Left lung (tissue), 4 donors: ENCODE measurements at regions not wholly inside any gene's neighbourhood (a gene's known extent, or its start where the extent isn't known, plus 50 kb on each side); places are given as distances from the start of the nearest gene placed in this dataset.

Experiments
- ATAC-seq: fragments of 200-7000 bp; cut with Tn5 transposase; one replicate; pipeline ENCODE4 v1.9.1; 2020; ENCODE audit warnings: moderate library complexity
- DNase-seq, 4 donors: peaks; one replicate each; pipeline ENCODE4 v3.0.0-alpha.2; 2013 to 2020
- H3K27ac ChIP-seq, 2 donors: fragments of 200-600 bp; sonication (generic) in 1 of 2; one replicate each; pipeline versions ENCODE4 v1.5.0 to v1.8.0; 2020 to 2021
- H3K27me3 ChIP-seq, 2 donors: fragments of 200-600 bp; sonication (generic) in 1 of 2; one replicate each; pipeline versions ENCODE4 v1.5.0 to v1.8.0; 2020 to 2021
- H3K36me3 ChIP-seq, 2 donors: fragments of 200-600 bp; sonication (generic) in 1 of 2; one replicate each; pipeline versions ENCODE4 v1.5.0 to v1.8.0; 2020 to 2021
- H3K4me1 ChIP-seq, 2 donors: fragments of 200-600 bp; one replicate each; pipeline ENCODE4 v1.8.0; 2021
- H3K4me3 ChIP-seq, 2 donors: fragments of 200-600 bp; sonication (generic) in 1 of 2; one replicate each; pipeline versions ENCODE4 v1.5.0 to v1.8.0; 2020 to 2021; ENCODE audit warnings: mild to moderate bottlenecking in 1 of 2
- H3K9me3 ChIP-seq, 2 donors: fragments of 200-600 bp; sonication (generic) in 1 of 2; one replicate each; pipeline versions ENCODE4 v1.5.0 to v1.8.0; 2020 to 2021
- intact Hi-C, 2 donors: fragments of 100-400 bp; cut with DNase I; formaldehyde crosslinking; loops; one replicate each; pipeline versions ENCODE4 v1.11.2 to v1.14.2; 2022
- TF ChIP-seq, protein P1 (sequence below), 2 donors: fragments of 200-600 bp; sonication (generic) in 1 of 2; IDR thresholded peaks; one replicate each; pipeline versions ENCODE4 v1.5.0 to v1.8.0; 2021; ENCODE audit warnings: antibody characterized with exemption in 2 of 2
- donor health status: DM: no; HTN: yes; CAD: no.
- donor health status: DM: no; HTN: no; CAD: no.

GRCh38 chr10:58050575-58050974 is 217.1 kb downstream of the IPMK start:
- DNase-seq (no peak), ATAC-seq (no peak)
- no peaks in the 10 kb centered on the region for H3K27me3 ChIP-seq
- H3K36me3 ChIP-seq, result no peaks in the 10 kb centered on the region
- no peaks in the 10 kb centered on the region for H3K9me3 ChIP-seq
- H3K27ac ChIP-seq, result no peak overlapping the region
- TF ChIP-seq, protein P1, sequence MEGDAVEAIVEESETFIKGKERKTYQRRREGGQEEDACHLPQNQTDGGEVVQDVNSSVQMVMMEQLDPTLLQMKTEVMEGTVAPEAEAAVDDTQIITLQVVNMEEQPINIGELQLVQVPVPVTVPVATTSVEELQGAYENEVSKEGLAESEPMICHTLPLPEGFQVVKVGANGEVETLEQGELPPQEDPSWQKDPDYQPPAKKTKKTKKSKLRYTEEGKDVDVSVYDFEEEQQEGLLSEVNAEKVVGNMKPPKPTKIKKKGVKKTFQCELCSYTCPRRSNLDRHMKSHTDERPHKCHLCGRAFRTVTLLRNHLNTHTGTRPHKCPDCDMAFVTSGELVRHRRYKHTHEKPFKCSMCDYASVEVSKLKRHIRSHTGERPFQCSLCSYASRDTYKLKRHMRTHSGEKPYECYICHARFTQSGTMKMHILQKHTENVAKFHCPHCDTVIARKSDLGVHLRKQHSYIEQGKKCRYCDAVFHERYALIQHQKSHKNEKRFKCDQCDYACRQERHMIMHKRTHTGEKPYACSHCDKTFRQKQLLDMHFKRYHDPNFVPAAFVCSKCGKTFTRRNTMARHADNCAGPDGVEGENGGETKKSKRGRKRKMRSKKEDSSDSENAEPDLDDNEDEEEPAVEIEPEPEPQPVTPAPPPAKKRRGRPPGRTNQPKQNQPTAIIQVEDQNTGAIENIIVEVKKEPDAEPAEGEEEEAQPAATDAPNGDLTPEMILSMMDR (IDR thresholded peaks at IDR 0.05), result no peak
- no peak overlapping the region for H3K4me3 ChIP-seq
- intact Hi-C loops, result no loop called here
- no peaks in the 10 kb centered on the region for H3K4me1 ChIP-seq

- no peak for DNase-seq
- Histone ChIP-seq H3K27ac (no peak overlapping the region), H3K4me3 (no peak overlapping the region), H3K4me1 (no peaks in the 10 kb centered on the region), H3K27me3 (no peaks in the 10 kb centered on the region), H3K9me3 (no peaks in the 10 kb centered on the region), H3K36me3 (no peaks in the 10 kb centered on the region)
- no peak for ATAC-seq
- TF ChIP-seq, protein P1 (IDR thresholded peaks at IDR 0.05), result no peak
- intact Hi-C loops, result no loop called here
Observed at GRCh38 chr10:58048936-58049335, 218.8 kb downstream of the IPMK start.

- no peaks in the 10 kb centered on the region for H3K27me3 ChIP-seq
- no peaks in the 10 kb centered on the region for H3K36me3 ChIP-seq
- no peaks in the 10 kb centered on the region for H3K4me1 ChIP-seq
- DNase-seq (no peak), ATAC-seq (no peak)
- no peaks in the 10 kb centered on the region for H3K9me3 ChIP-seq
- TF ChIP-seq, protein P1 (IDR thresholded peaks at IDR 0.05), result no peak
- H3K27ac ChIP-seq, result no peak overlapping the region
- no peak overlapping the region for H3K4me3 ChIP-seq
- intact Hi-C loops, result no loop called here
Observed at GRCh38 chr10:58044072-58044471, 223.6 kb downstream of the IPMK start.

- no peaks in the 10 kb centered on the region for H3K9me3 ChIP-seq
- no peak overlapping the region for H3K4me3 ChIP-seq
- DNase-seq (no peak), ATAC-seq (no peak)
- H3K4me1 ChIP-seq, result no peaks in the 10 kb centered on the region
- intact Hi-C loops, result no loop called here
- TF ChIP-seq, protein P1 (IDR thresholded peaks at IDR 0.05), result no peak
- no peaks in the 10 kb centered on the region for H3K27me3 ChIP-seq
- H3K36me3 ChIP-seq, result no peaks in the 10 kb centered on the region
- no peak overlapping the region for H3K27ac ChIP-seq
Observed at GRCh38 chr10:58041901-58042300, 225.8 kb downstream of the IPMK start.

GRCh38 chr10:58030208-58030607 is 237.5 kb downstream of the IPMK start:
- H3K9me3 ChIP-seq, result no peaks in the 10 kb centered on the region
- no peak for ATAC-seq
- no peak overlapping the region for H3K4me3 ChIP-seq

More at GRCh38 chr10:58030208-58030607, 237.5 kb downstream of the IPMK start:
- TF ChIP-seq, protein P1 (IDR thresholded peaks at IDR 0.05), result no peak
- intact Hi-C loops, result no loop called here
- no peak overlapping the region for H3K27ac ChIP-seq
- no peaks in the 10 kb centered on the region for H3K27me3 ChIP-seq
- H3K36me3 ChIP-seq, result no peaks in the 10 kb centered on the region
- no peaks in the 10 kb centered on the region for H3K4me1 ChIP-seq
- DNase-seq, result no peak
